ENCODE measurements at regions not wholly inside any gene's neighbourhood (a gene's known extent, or its start where the extent isn't known, plus 50 kb on each side); places are given as distances from the start of the nearest gene placed in this dataset.

- Histone ChIP-seq H3K79me1 (ENCODE audit: low read depth in 1 of 2, low read length in 2 of 2) (no peaks in the 10 kb centered on the region), H4K20me1 (ENCODE audit: insufficient read depth, low read length) (no peaks in the 10 kb centered on the region), H2AK9ac (replicated peaks; ENCODE audit: low read depth, low read length, poor library complexity) (no peak overlapping the region), H3K4me2 (ENCODE audit: low read depth, low read length) (no peak overlapping the region), H3K23ac (ENCODE audit: low read depth, low read length) (no peak overlapping the region), H3K9me3 (ENCODE audit: control insufficient read depth, insufficient read depth, low read length) (no peaks in the 10 kb centered on the region), H4K91ac (ENCODE audit: insufficient read depth, low read depth, low read length) (no peak overlapping the region), H2BK120ac (ENCODE audit: low read depth, low read length) (no peak overlapping the region), H2BK20ac (ENCODE audit: low read depth, low read length) (no peak overlapping the region), H3K4me1 (ENCODE audit: control insufficient read depth, insufficient read depth, low read length) (peaks cover 9% of the 10 kb centered on the region), H3K14ac (replicated peaks; ENCODE audit: low read depth, low read length) (no peak overlapping the region), H3K18ac (ENCODE audit: low read depth, low read length) (no peak overlapping the region), H2BK5ac (ENCODE audit: low read depth, low read length, poor library complexity, severe bottlenecking) (no peak overlapping the region), H2BK15ac (ENCODE audit: low read depth, low read length) (no peak overlapping the region; the same call in 2 of the 3 replicates), H4K8ac (ENCODE audit: low read depth in 2 of 2, low read length in 2 of 2) (no peak overlapping the region), H2AFZ (replicated peaks; ENCODE audit: low read length, poor library complexity) (no peak overlapping the region), H4K5ac (ENCODE audit: low read depth, low read length) (no peak overlapping the region), H3K9me1 (ENCODE audit: insufficient read depth, low read length) (peaks cover 7% of the 10 kb centered on the region), H3K27me3 (ENCODE audit: control insufficient read depth, insufficient read depth, low read length) (peaks cover 2% of the 10 kb centered on the region), H3K36me3 (ENCODE audit: control insufficient read depth, insufficient read depth, low read length) (no peaks in the 10 kb centered on the region), H3K4ac (ENCODE audit: low read depth, low read length) (no peak overlapping the region), H3K56ac (ENCODE audit: extremely low read depth, insufficient read depth, low read length) (no peak overlapping the region), H3K27ac (ENCODE audit: insufficient read depth, low read length) (no peak overlapping the region), H3K9ac (ENCODE audit: low read depth, low read length) (no peak overlapping the region), H2AK5ac (ENCODE audit: low read depth, low read length) (no peak overlapping the region), H3K4me3 (ENCODE audit: insufficient read depth, low read depth, low read length) (no peak overlapping the region)
- dilution Hi-C loops (cut with HindIII; ENCODE audit: low sequenced_read_pairs, unreplicated experiment) (no loop called here), in situ Hi-C loops (cut with MboI; ENCODE audit: low sequenced_read_pairs) (no loop called here), intact Hi-C loops (cut with micrococcal nuclease) (no loop called here)
- no peak for ATAC-seq (ENCODE audit: low read depth)
- DNase-seq: no peak
- WGBS, 2 experiments (ENCODE audit: extremely low coverage in 2 of 2, insufficient read length in 1 of 2): 94% methylated on average over 2 of the region's 2 CpGs; no CpG with 5 or more reads in 1 of the 2 experiments
- TF ChIP-seq ELK1 (IDR thresholded peaks at IDR 0.05; ENCODE audit: borderline replicate concordance, low read depth, low read length) (no peak), RFX5 (IDR thresholded peaks at IDR 0.05; ENCODE audit: low read depth, low read length) (no peak), MAZ (IDR thresholded peaks at IDR 0.05; ENCODE audit: borderline replicate concordance, low read depth, low read length) (no peak)
- ChIA-PET POLR2A (ENCODE audit: unreplicated experiment) (no interaction called here), CTCF (no interaction called here)
- BruUV-seq (replicated peaks): no TSS peak
These were observed 277.5 kb upstream of the GK2 start for GRCh38 chr4:79685542-79685941.

All from IMR-90 (cell line).